ENCODE measurements at regions not wholly inside any gene's neighbourhood (a gene's known extent, or its start where the extent isn't known, plus 50 kb on each side); places are given as distances from the start of the nearest gene placed in this dataset.

- in situ Hi-C loops (cut with HindIII; ENCODE audit: low sequenced_read_pairs) = no loop called here
- no peak for TF ChIP-seq CTCF (IDR thresholded peaks at IDR 0.05; ENCODE audit: low read depth, low read length, missing control alignments)
- no peak overlapping the region for H3K4me3 ChIP-seq (ENCODE audit: low read depth, low read length)
- DNase-seq (ENCODE audit: low read depth) = peak; percentile 56
Measured at GRCh38 chr6:112636650-112637262, 289.6 kb downstream of the RFPL4B start.

- in situ Hi-C loops (cut with HindIII; ENCODE audit: low sequenced_read_pairs) = no loop called here
- DNase-seq (ENCODE audit: low read depth) = no peak
- H3K4me3 ChIP-seq (ENCODE audit: low read depth, low read length) = no peak overlapping the region
- no peak for TF ChIP-seq CTCF (IDR thresholded peaks at IDR 0.05; ENCODE audit: low read depth, low read length, missing control alignments)
Measured at GRCh38 chr6:112639391-112639831, 292.3 kb downstream of the RFPL4B start.

- no peak overlapping the region for H3K4me3 ChIP-seq (ENCODE audit: low read depth, low read length)
- DNase-seq (ENCODE audit: low read depth) = peak; percentile 66
- in situ Hi-C loops (cut with HindIII; ENCODE audit: low sequenced_read_pairs) = no loop called here
- TF ChIP-seq CTCF (IDR thresholded peaks at IDR 0.05; ENCODE audit: low read depth, low read length, missing control alignments) = no peak
Measured at GRCh38 chr6:112640891-112641290, 293.8 kb downstream of the RFPL4B start.

GRCh38 chr6:112649853-112650252, 302.7 kb downstream of the RFPL4B start:
- DNase-seq (ENCODE audit: low read depth) = no peak
- no peak overlapping the region for H3K4me3 ChIP-seq (ENCODE audit: low read depth, low read length)
- no peak for TF ChIP-seq CTCF (IDR thresholded peaks at IDR 0.05; ENCODE audit: low read depth, low read length, missing control alignments)
- in situ Hi-C loops (cut with HindIII; ENCODE audit: low sequenced_read_pairs) = no loop called here

GRCh38 chr6:112651239-112651638, 304.1 kb downstream of the RFPL4B start:
- in situ Hi-C loops (cut with HindIII; ENCODE audit: low sequenced_read_pairs) = no loop called here
- TF ChIP-seq CTCF (IDR thresholded peaks at IDR 0.05; ENCODE audit: low read depth, low read length, missing control alignments) = no peak

GRCh38 chr6:112659912-112660311, 312.8 kb downstream of the RFPL4B start:
- in situ Hi-C loops (cut with HindIII; ENCODE audit: low sequenced_read_pairs) = no loop called here
- TF ChIP-seq CTCF (IDR thresholded peaks at IDR 0.05; ENCODE audit: low read depth, low read length, missing control alignments) = no peak
- no peak overlapping the region for H3K4me3 ChIP-seq (ENCODE audit: low read depth, low read length)
- no peak for DNase-seq (ENCODE audit: low read depth)

More at GRCh38 chr6:112651239-112651638, 304.1 kb downstream of the RFPL4B start:
- DNase-seq (ENCODE audit: low read depth) = no peak
- no peak overlapping the region for H3K4me3 ChIP-seq (ENCODE audit: low read depth, low read length)

Data from astrocyte of the cerebellum (primary cell).